ENCODE measurements at regions not wholly inside any gene's neighbourhood (a gene's known extent, or its start where the extent isn't known, plus 50 kb on each side); places are given as distances from the start of the nearest gene placed in this dataset.

GRCh38 chr7:153044981-153045380 lies 285.4 kb downstream of the ACTR3B start (continued):
- no peak for TF ChIP-seq PAF1 (CRISPR knock-in tag; IDR thresholded peaks at IDR 0.05)
- no peak for TF ChIP-seq AKAP8 (CRISPR knock-in tag; IDR thresholded peaks at IDR 0.05)
- TF ChIP-seq FOXP1 (IDR thresholded peaks at IDR 0.05), result no peak
- no peak for TF ChIP-seq FOXP1 (CRISPR knock-in tag; IDR thresholded peaks at IDR 0.05)
- no peak for TF ChIP-seq TOPORS (CRISPR knock-in tag; IDR thresholded peaks at IDR 0.05)
- TF ChIP-seq SP1 (IDR thresholded peaks at IDR 0.05), result no peak
- TF ChIP-seq SP1 (CRISPR knock-in tag; IDR thresholded peaks at IDR 0.05), result no peak
- TF ChIP-seq, protein P1, sequence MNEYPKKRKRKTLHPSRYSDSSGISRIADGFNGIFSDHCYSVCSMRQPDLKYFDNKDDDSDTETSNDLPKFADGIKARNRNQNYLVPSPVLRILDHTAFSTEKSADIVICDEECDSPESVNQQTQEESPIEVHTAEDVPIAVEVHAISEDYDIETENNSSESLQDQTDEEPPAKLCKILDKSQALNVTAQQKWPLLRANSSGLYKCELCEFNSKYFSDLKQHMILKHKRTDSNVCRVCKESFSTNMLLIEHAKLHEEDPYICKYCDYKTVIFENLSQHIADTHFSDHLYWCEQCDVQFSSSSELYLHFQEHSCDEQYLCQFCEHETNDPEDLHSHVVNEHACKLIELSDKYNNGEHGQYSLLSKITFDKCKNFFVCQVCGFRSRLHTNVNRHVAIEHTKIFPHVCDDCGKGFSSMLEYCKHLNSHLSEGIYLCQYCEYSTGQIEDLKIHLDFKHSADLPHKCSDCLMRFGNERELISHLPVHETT (CRISPR knock-in tag; conservative IDR thresholded peaks at IDR 0.05), result no peak
- TF ChIP-seq JUND (CRISPR knock-in tag; IDR thresholded peaks at IDR 0.05), result no peak
- no peak for TF ChIP-seq HMG20B (CRISPR knock-in tag; conservative IDR thresholded peaks at IDR 0.05)

GRCh38 chr7:153047079-153047959 lies 287.8 kb downstream of the ACTR3B start:
- H4K20me1 ChIP-seq (ENCODE audit: insufficient read depth, low read length), result no peaks in the 10 kb centered on the region
- H3K27me3 ChIP-seq (ENCODE audit: control insufficient read depth in 1 of 2, insufficient read depth in 2 of 2, low read length in 2 of 2), result peaks cover 0 to 21% of the 10 kb centered on the region in 2 experiments; a peak in 2 of 5 replicates
- intact Hi-C loops (cut with micrococcal nuclease; ENCODE audit: unreplicated experiment) (no loop called here), in situ Hi-C loops (cut with HindIII; ENCODE audit: extremely low pct_ligation_motif_present, low pct_unique_long_range_greater_than_20kb) (no loop called here)
- H3K4me1 ChIP-seq (ENCODE audit: insufficient read depth, low read length), result no peaks in the 10 kb centered on the region
- H3K79me2 ChIP-seq (ENCODE audit: insufficient read depth, low read length), result no peaks in the 10 kb centered on the region
- ChIA-PET POLR2A (no interaction called here), CTCF (ENCODE audit: low intra/inter-chr PET ratio, low total read pairs) (no interaction called here)
- H3K9me3 ChIP-seq (ENCODE audit: low read length), result no peaks in the 10 kb centered on the region
- ATAC-seq (no peak), DNase-seq (ENCODE audit: low spot score) (no peak), FAIRE-seq (no peak)
- BruUV-seq (replicated peaks), result no TSS peak
- no peak overlapping the region for H3K27ac ChIP-seq (ENCODE audit: extremely low read length, insufficient read depth, low read length)
- no peak overlapping the region for H2AFZ ChIP-seq (ENCODE audit: low read length)
- TF ChIP-seq ZNF510 (CRISPR knock-in tag; IDR thresholded peaks at IDR 0.05; ENCODE audit: low read depth), result no peak
- TF ChIP-seq, protein P2, sequence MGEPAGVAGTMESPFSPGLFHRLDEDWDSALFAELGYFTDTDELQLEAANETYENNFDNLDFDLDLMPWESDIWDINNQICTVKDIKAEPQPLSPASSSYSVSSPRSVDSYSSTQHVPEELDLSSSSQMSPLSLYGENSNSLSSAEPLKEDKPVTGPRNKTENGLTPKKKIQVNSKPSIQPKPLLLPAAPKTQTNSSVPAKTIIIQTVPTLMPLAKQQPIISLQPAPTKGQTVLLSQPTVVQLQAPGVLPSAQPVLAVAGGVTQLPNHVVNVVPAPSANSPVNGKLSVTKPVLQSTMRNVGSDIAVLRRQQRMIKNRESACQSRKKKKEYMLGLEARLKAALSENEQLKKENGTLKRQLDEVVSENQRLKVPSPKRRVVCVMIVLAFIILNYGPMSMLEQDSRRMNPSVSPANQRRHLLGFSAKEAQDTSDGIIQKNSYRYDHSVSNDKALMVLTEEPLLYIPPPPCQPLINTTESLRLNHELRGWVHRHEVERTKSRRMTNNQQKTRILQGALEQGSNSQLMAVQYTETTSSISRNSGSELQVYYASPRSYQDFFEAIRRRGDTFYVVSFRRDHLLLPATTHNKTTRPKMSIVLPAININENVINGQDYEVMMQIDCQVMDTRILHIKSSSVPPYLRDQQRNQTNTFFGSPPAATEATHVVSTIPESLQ (CRISPR knock-in tag; conservative IDR thresholded peaks at IDR 0.05), result no peak
- TF ChIP-seq MNT (IDR thresholded peaks at IDR 0.05), result peak; percentile 88
- TF ChIP-seq MTA3 (CRISPR knock-in tag; IDR thresholded peaks at IDR 0.05), result no peak
- no peak for TF ChIP-seq SUZ12 (IDR thresholded peaks at IDR 0.05; ENCODE audit: low read depth, low read length)
- no peak for TF ChIP-seq SIX4 (CRISPR knock-in tag; IDR thresholded peaks at IDR 0.05)
- TF ChIP-seq POLR2AphosphoS2 (IDR thresholded peaks at IDR 0.05; ENCODE audit: low read depth, low read length), result no peak
- no peak for TF ChIP-seq SRSF1 (optimal IDR thresholded peaks at IDR 0.05; ENCODE audit: low read depth, low read length)
- no peak for TF ChIP-seq ZBTB3 (CRISPR knock-in tag; IDR thresholded peaks at IDR 0.05; ENCODE audit: borderline replicate concordance, low read depth)
- H3K36me3 ChIP-seq (replicated peaks in 1 of 2; ENCODE audit: control insufficient read depth in 1 of 2, insufficient read depth in 2 of 2, low read length in 2 of 2), result no peaks in the 10 kb centered on the region
- H3K9ac ChIP-seq (ENCODE audit: insufficient read depth, low read depth, low read length), result no peak overlapping the region
- WGBS (ENCODE audit: low lambda C conversion rate), result 33% methylated on average over 17 of the region's 21 CpGs
- no peak overlapping the region for H3K4me3 ChIP-seq (replicated peaks in 1 of 3; ENCODE audit: insufficient read depth in 1 of 3, low read depth in 2 of 3, low read length in 3 of 3)
- H3K4me2 ChIP-seq (ENCODE audit: low read depth, low read length), result no peak overlapping the region
